PC-3 (cell line): ENCODE measurements at regions not wholly inside any gene's neighbourhood (a gene's known extent, or its start where the extent isn't known, plus 50 kb on each side); places are given as distances from the start of the nearest gene placed in this dataset.

Source experiments
- ATAC-seq: fragments of 200-7000 bp; cut with Tn5 transposase; 2 replicates; pipeline ENCODE4 v1.9.1; 2020; ENCODE audit warnings: mild to moderate bottlenecking, moderate library complexity
- BruUV-seq: library from RNA; stranded (reverse); fragments of 400-500 nt; replicated peaks from 2 replicates; lab custom pipeline; 2021; lab: Mats Ljungman, UMichigan
- CTCF ChIA-PET: fragments of 300-600 bp; sonication (Branson Sonifier 250); formaldehyde crosslinking; loops from one replicate; lab custom pipeline; 2022; ENCODE audit warnings: antibody characterized with exemption; lab: Charles Lee
- POLR2A ChIA-PET: fragments of 300-600 bp; sonication (Branson Sonifier 250); formaldehyde crosslinking; loops from one replicate; lab custom pipeline; 2022; ENCODE audit warnings: antibody characterized with exemption; ENCODE audit not compliant: unreplicated experiment; lab: Charles Lee
- DNase-seq: peaks from one replicate; pipeline ENCODE4 v3.0.0-alpha.2; 2015
- H2AFZ ChIP-seq: fragments of 300-600 bp; sonication (generic); 2 replicates; pipeline ENCODE4 v1.6.0; 2016; ENCODE audit warnings: antibody characterized with exemption, low read length
- H3F3A ChIP-seq: fragments of 300-600 bp; sonication (generic); one replicate; pipeline ENCODE4 v1.6.0; 2017; ENCODE audit warnings: antibody characterized with exemption, low read length, control low read depth, mild to moderate bottlenecking; ENCODE audit not compliant: unreplicated experiment
- H3K27ac ChIP-seq: fragments of 300-600 bp; sonication (generic); 2 replicates; pipeline ENCODE4 v1.5.1; 2016; ENCODE audit warnings: mild to moderate bottlenecking, low read length
- H3K27me3 ChIP-seq: fragments of 300-600 bp; sonication (generic); 2 replicates; pipeline ENCODE4 v1.6.1; 2016; ENCODE audit warnings: low read length, mixed read lengths
- H3K36me3 ChIP-seq: fragments of 300-600 bp; sonication (generic); 2 replicates; pipeline ENCODE4 v1.6.1; 2016; ENCODE audit warnings: low read depth, mixed run types, low read length, mixed read lengths
- H3K4me1 ChIP-seq: fragments of 300-600 bp; sonication (generic); 2 replicates; pipeline ENCODE4 v1.5.1; 2016; ENCODE audit warnings: low read length; ENCODE audit not compliant: insufficient read depth
- H3K4me2 ChIP-seq: fragments of 300-600 bp; sonication (generic); 2 replicates; pipeline ENCODE4 v1.6.0; 2016; ENCODE audit warnings: low read length
- H3K4me3 ChIP-seq: fragments of 300-600 bp; sonication (generic); 2 replicates; pipeline ENCODE4 v1.5.1; 2016; ENCODE audit warnings: mild to moderate bottlenecking, low read length, mixed read lengths
- H3K79me2 ChIP-seq: fragments of 300-600 bp; sonication (generic); 2 replicates; pipeline ENCODE4 v1.6.1; 2017; ENCODE audit warnings: low read length, mixed read lengths
- H3K9ac ChIP-seq: fragments of 300-600 bp; sonication (generic); 2 replicates; pipeline ENCODE4 v1.6.0; 2016; ENCODE audit warnings: mild to moderate bottlenecking, low read length
- H3K9me2 ChIP-seq: fragments of 300-600 bp; sonication (generic); replicated peaks from 2 replicates; pipeline ENCODE4 v1.6.1; 2016; ENCODE audit warnings: mixed run types, low read length, mixed read lengths
- H3K9me3 ChIP-seq: fragments of 300-600 bp; sonication (generic); 2 replicates; pipeline ENCODE4 v1.6.1; 2016; ENCODE audit warnings: low read length, mixed read lengths
- H4K20me1 ChIP-seq: fragments of 300-600 bp; sonication (generic); 2 replicates; pipeline ENCODE4 v1.6.1; 2016; ENCODE audit warnings: low read length, mixed read lengths
- CTCF ChIP-seq: fragments of 300-600 bp; sonication (generic); conservative IDR thresholded peaks from 2 replicates; pipeline ENCODE4 v1.5.1; 2017; ENCODE audit warnings: antibody characterized with exemption, low read depth, mild to moderate bottlenecking, low read length
- EZH2 ChIP-seq: fragments of 300-600 bp; sonication (generic); IDR thresholded peaks from one replicate; pipeline ENCODE4 v1.6.1; 2017; ENCODE audit warnings: antibody characterized with exemption, mild to moderate bottlenecking, low read length; ENCODE audit not compliant: unreplicated experiment
- EZH2phosphoT487 ChIP-seq: fragments of 300-600 bp; sonication (generic); IDR thresholded peaks from 2 replicates; pipeline ENCODE4 v1.6.1; 2018; ENCODE audit warnings: mild to moderate bottlenecking, antibody characterized with exemption, low read length, borderline replicate concordance
- intact Hi-C: fragments of 100-400 bp; cut with micrococcal nuclease; formaldehyde crosslinking; loops from 2 replicates; pipeline ENCODE4 v1.9.0; 2023

GRCh38 chr6:168190014-168190405, 111.0 kb upstream of the FRMD1 start:
- intact Hi-C loops = no loop called here
- H3K79me2 ChIP-seq = no peaks in the 10 kb centered on the region
- ATAC-seq (no peak), DNase-seq (no peak)
- H3K4me2 ChIP-seq = no peak overlapping the region
- no peak overlapping the region for H2AFZ ChIP-seq
- no TSS peak for BruUV-seq
- no peaks in the 10 kb centered on the region for H3K4me1 ChIP-seq
- H3K9me3 ChIP-seq = no peaks in the 10 kb centered on the region
- no peaks in the 10 kb centered on the region for H3K27me3 ChIP-seq
- TF ChIP-seq EZH2phosphoT487 (no peak), CTCF (no peak), EZH2 (no peak)
- POLR2A ChIA-PET = no interaction called here
- no peaks in the 10 kb centered on the region for H3F3A ChIP-seq
- H3K9ac ChIP-seq = no peak overlapping the region
- no peaks in the 10 kb centered on the region for H3K9me2 ChIP-seq
- CTCF ChIA-PET = no interaction called here
- H4K20me1 ChIP-seq = no peaks in the 10 kb centered on the region
- H3K4me3 ChIP-seq = no peak overlapping the region
- no peak overlapping the region for H3K27ac ChIP-seq
- no peaks in the 10 kb centered on the region for H3K36me3 ChIP-seq

- BruUV-seq = no TSS peak
- Histone ChIP-seq H3K9me3 (no peaks in the 10 kb centered on the region), H3K9me2 (no peaks in the 10 kb centered on the region), H3K4me1 (no peaks in the 10 kb centered on the region), H3K79me2 (no peaks in the 10 kb centered on the region), H3K36me3 (no peaks in the 10 kb centered on the region), H3K4me3 (no peak overlapping the region), H3K27me3 (no peaks in the 10 kb centered on the region), H2AFZ (no peak overlapping the region), H3K27ac (no peak overlapping the region), H3F3A (no peaks in the 10 kb centered on the region), H4K20me1 (no peaks in the 10 kb centered on the region), H3K4me2 (no peak overlapping the region), H3K9ac (no peak overlapping the region)
- intact Hi-C loops = no loop called here
- ChIA-PET CTCF (no interaction called here), POLR2A (no interaction called here)
- TF ChIP-seq EZH2phosphoT487 (no peak), CTCF (no peak), EZH2 (no peak)
- DNase-seq (no peak), ATAC-seq (no peak)
These were observed 110.4 kb upstream of the FRMD1 start for GRCh38 chr6:168189200-168190013.
